Tibial nerve (tissue), 4 donors: ENCODE measurements at regions not wholly inside any gene's neighbourhood (a gene's known extent, or its start where the extent isn't known, plus 50 kb on each side); places are given as distances from the start of the nearest gene placed in this dataset.

Experiments
- DNase-seq, 2 donors: peaks; one replicate each; pipeline ENCODE4 v3.0.0-alpha.2; 2019; ENCODE audit warnings: low spot score in 2 of 2
- H3K27ac ChIP-seq, 4 donors: fragments of 200-600 bp; sonication (generic) in 3 of 4; one replicate each; pipeline ENCODE4 v1.5.1; 2017 to 2019; ENCODE audit warnings: mild to moderate bottlenecking in 1 of 4
- H3K27me3 ChIP-seq, 2 donors: fragments of 200-600 bp; sonication (generic) in 1 of 2; one replicate each; pipeline versions ENCODE4 v1.5.1 to v1.6.0; 2017 to 2019
- H3K36me3 ChIP-seq, 3 donors: fragments of 200-600 bp; sonication (generic); one replicate each; pipeline ENCODE4 v1.5.1; 2018 to 2019
- H3K4me1 ChIP-seq, 4 donors: fragments of 200-600 bp; sonication (generic) in 3 of 4; one replicate each; pipeline ENCODE4 v1.5.1; 2017 to 2019
- H3K4me3 ChIP-seq, 4 donors: fragments of 200-600 bp; sonication (generic) in 3 of 4; one replicate each; pipeline ENCODE4 v1.5.1; 2017 to 2019; ENCODE audit warnings: mild to moderate bottlenecking in 1 of 4, moderate library complexity in 1 of 4
- H3K9me3 ChIP-seq, 4 donors: fragments of 200-600 bp; sonication (generic) in 3 of 4; one replicate each; pipeline ENCODE4 v1.5.1; 2017 to 2019
- CTCF ChIP-seq, 5 experiments: fragments of 200-600 bp in 3 of 5; fragments of 450-650 bp in 2 of 5; sonication (generic) in 3 of 5; IDR thresholded peaks; one replicate each; pipeline ENCODE4 v1.5.1; 2016 to 2019; ENCODE audit warnings: antibody characterized with exemption in 5 of 5, mild to moderate bottlenecking in 3 of 5, moderate library complexity in 2 of 5
- EP300 ChIP-seq, 2 donors: sonication (generic); formaldehyde crosslinking; IDR thresholded peaks; one replicate each; pipeline ENCODE4 v1.6.1; 2017; ENCODE audit warnings: antibody characterized with exemption in 2 of 2, mild to moderate bottlenecking in 1 of 2
- POLR2A ChIP-seq, 2 donors: fragments of 450-650 bp; IDR thresholded peaks; one replicate each; pipeline ENCODE4 v1.6.1; 2017; ENCODE audit warnings: antibody characterized with exemption in 2 of 2, mild to moderate bottlenecking in 2 of 2, moderate library complexity in 2 of 2
- WGBS, 2 donors: methylation state at CpG; one replicate each; pipeline ENCODE4 v1.1.5; 2018; 5-methylcytosine and 5-hydroxymethylcytosine counted together

- no peak for DNase-seq
- no peaks in the 10 kb centered on the region for H3K4me1 ChIP-seq
- no peaks in the 10 kb centered on the region for H3K36me3 ChIP-seq
- 80 to 83% methylated on average over 4 of the region's 4 CpGs for WGBS, 2 donors
- H3K27ac ChIP-seq, result no peak overlapping the region
- H3K27me3 ChIP-seq, result no peaks in the 10 kb centered on the region
- no peak overlapping the region for H3K4me3 ChIP-seq
- TF ChIP-seq EP300 (IDR thresholded peaks at IDR 0.05) (no peak), POLR2A (IDR thresholded peaks at IDR 0.05) (no peak), CTCF (IDR thresholded peaks at IDR 0.05) (no peak)
- H3K9me3 ChIP-seq, result no peaks in the 10 kb centered on the region
Observed at GRCh38 chr15:72908713-72909112, 125.2 kb upstream of the ADPGK start.

GRCh38 chr15:72907733-72908132, 124.2 kb upstream of the ADPGK start:
- Histone ChIP-seq H3K27ac (no peak overlapping the region), H3K27me3 (no peaks in the 10 kb centered on the region), H3K36me3 (no peaks in the 10 kb centered on the region), H3K4me1 (peaks cover 0 to 5% (median 0%) of the 10 kb centered on the region in 4 donors), H3K4me3 (no peak overlapping the region), H3K9me3 (no peaks in the 10 kb centered on the region)
- no peak for DNase-seq
- 45 to 52% methylated on average over 1 of the region's 1 CpG for WGBS, 2 donors
- TF ChIP-seq CTCF (IDR thresholded peaks at IDR 0.05), result no peak
- no peak for TF ChIP-seq POLR2A (IDR thresholded peaks at IDR 0.05)
- no peak for TF ChIP-seq EP300 (IDR thresholded peaks at IDR 0.05)

- H3K27me3 ChIP-seq, result no peaks in the 10 kb centered on the region
- WGBS, 2 donors, result 38 to 58% methylated on average over 5 of the region's 5 CpGs
- H3K36me3 ChIP-seq, result no peaks in the 10 kb centered on the region
- peaks cover 0 to 17% (median 0%) of the 10 kb centered on the region in 4 donors for H3K4me1 ChIP-seq
- TF ChIP-seq EP300 (IDR thresholded peaks at IDR 0.05) (no peak), POLR2A (IDR thresholded peaks at IDR 0.05) (no peak), CTCF (IDR thresholded peaks at IDR 0.05) (no peak)
- H3K27ac ChIP-seq, result no peak overlapping the region
- DNase-seq, result no peak
- H3K4me3 ChIP-seq, result no peak overlapping the region
- no peaks in the 10 kb centered on the region for H3K9me3 ChIP-seq
Observed at GRCh38 chr15:72902919-72903260, 119.3 kb upstream of the ADPGK start.

- Histone ChIP-seq H3K27ac (no peak overlapping the region), H3K9me3 (no peaks in the 10 kb centered on the region), H3K4me3 (no peak overlapping the region), H3K4me1 (peaks cover 0 to 17% (median 0%) of the 10 kb centered on the region in 4 donors), H3K36me3 (no peaks in the 10 kb centered on the region), H3K27me3 (no peaks in the 10 kb centered on the region)
- TF ChIP-seq CTCF (IDR thresholded peaks at IDR 0.05) (no peak), EP300 (IDR thresholded peaks at IDR 0.05) (peak in 1 of 2 donors; percentile 32), POLR2A (IDR thresholded peaks at IDR 0.05) (no peak)
- 21 to 37% methylated on average over 15 of the region's 15 CpGs for WGBS, 2 donors
- peak; percentile 29 to 30 for DNase-seq
Observed at GRCh38 chr15:72902245-72902918, 118.8 kb upstream of the ADPGK start.

- Histone ChIP-seq H3K9me3 (peaks cover 0 to 15% (median 2%) of the 10 kb centered on the region in 4 donors), H3K4me1 (no peaks in the 10 kb centered on the region), H3K27ac (no peak overlapping the region), H3K36me3 (no peaks in the 10 kb centered on the region), H3K27me3 (no peaks in the 10 kb centered on the region), H3K4me3 (no peak overlapping the region)
- DNase-seq, result no peak
- TF ChIP-seq POLR2A (IDR thresholded peaks at IDR 0.05), result no peak
- TF ChIP-seq EP300 (IDR thresholded peaks at IDR 0.05), result no peak
- no peak for TF ChIP-seq CTCF (IDR thresholded peaks at IDR 0.05)
- 89 to 94% methylated on average over 2 of the region's 2 CpGs for WGBS, 2 donors
Observed at GRCh38 chr15:72892986-72893385, 109.4 kb upstream of the ADPGK start.
